ENCODE measurements at regions not wholly inside any gene's neighbourhood (a gene's known extent, or its start where the extent isn't known, plus 50 kb on each side); places are given as distances from the start of the nearest gene placed in this dataset.
"Not testable (repeated sequence)": the region's sequence is repeated elsewhere in the genome, so short reads cannot be mapped to it uniquely, and the experiment has no call there.

DNA sequence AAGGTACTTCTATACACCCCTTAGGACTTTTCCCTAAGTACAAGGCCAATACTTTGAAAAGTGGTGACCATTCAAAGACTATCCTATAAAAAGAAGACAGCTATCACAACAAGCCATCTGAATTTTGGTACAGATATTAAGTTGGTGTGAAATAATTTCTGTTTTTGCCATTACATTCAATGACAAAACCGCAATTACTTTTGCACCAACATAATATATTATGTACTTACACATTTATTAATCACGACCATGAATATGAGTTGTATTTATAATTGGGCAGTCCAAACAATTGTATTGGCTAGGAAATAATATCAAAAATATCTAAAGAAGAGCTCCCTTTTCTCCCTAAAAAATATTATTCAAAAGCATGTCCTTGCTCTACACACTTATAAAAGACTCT is 215.7 kb downstream of the TMA16 start:
- WGBS, 4 donors = 71 to 81% (median 75%) methylated on average over 2 of the region's 2 CpGs
- no peaks in the 10 kb centered on the region for H3K27me3 ChIP-seq
- H3K9me3 ChIP-seq = no peaks in the 10 kb centered on the region
- no peaks in the 10 kb centered on the region for H3K4me1 ChIP-seq
- no peak for DNase-seq
- ATAC-seq = no peak
- no peaks in the 10 kb centered on the region for H3K36me3 ChIP-seq
- H3K27ac ChIP-seq = no peak overlapping the region
- no peak for TF ChIP-seq POLR2A (IDR thresholded peaks at IDR 0.05)
- TF ChIP-seq, protein P1, sequence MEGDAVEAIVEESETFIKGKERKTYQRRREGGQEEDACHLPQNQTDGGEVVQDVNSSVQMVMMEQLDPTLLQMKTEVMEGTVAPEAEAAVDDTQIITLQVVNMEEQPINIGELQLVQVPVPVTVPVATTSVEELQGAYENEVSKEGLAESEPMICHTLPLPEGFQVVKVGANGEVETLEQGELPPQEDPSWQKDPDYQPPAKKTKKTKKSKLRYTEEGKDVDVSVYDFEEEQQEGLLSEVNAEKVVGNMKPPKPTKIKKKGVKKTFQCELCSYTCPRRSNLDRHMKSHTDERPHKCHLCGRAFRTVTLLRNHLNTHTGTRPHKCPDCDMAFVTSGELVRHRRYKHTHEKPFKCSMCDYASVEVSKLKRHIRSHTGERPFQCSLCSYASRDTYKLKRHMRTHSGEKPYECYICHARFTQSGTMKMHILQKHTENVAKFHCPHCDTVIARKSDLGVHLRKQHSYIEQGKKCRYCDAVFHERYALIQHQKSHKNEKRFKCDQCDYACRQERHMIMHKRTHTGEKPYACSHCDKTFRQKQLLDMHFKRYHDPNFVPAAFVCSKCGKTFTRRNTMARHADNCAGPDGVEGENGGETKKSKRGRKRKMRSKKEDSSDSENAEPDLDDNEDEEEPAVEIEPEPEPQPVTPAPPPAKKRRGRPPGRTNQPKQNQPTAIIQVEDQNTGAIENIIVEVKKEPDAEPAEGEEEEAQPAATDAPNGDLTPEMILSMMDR (IDR thresholded peaks at IDR 0.05) = no peak
- intact Hi-C loops (cut with DNase I) = no loop called here
- no peak overlapping the region for H3K4me3 ChIP-seq

DNA sequence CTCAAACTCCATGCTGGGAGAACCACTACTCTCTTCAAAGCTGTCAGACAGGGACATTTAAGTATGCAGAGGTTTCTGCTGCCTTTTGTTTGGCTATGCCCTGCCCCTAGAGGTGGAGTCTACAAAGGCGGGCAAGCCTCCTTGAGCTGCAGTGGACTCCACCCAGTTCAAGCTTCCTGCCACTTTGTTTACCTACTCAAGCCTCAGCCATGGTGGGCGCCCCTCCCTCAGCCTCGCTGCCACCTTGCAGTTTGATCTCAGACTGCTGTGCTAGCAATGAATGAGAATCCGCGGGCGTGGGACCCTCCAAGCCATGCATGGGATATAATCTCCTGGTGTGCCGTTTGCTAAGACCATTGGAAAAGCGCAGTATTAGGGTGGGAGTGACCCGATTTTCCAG is 230.0 kb downstream of the TMA16 start:
- H3K36me3 ChIP-seq; H3K4me3 ChIP-seq; DNase-seq; H3K4me1 ChIP-seq; H3K27me3 ChIP-seq; ATAC-seq; intact Hi-C loops (cut with DNase I); H3K27ac ChIP-seq: not testable (repeated sequence)
- peaks cover 0 to 14% (median 0%) of the 10 kb centered on the region in 12 donors for H3K9me3 ChIP-seq
- 92 to 97% (median 93%) methylated on average over 8 to 9 of the region's 9 CpGs for WGBS, 4 donors

DNA sequence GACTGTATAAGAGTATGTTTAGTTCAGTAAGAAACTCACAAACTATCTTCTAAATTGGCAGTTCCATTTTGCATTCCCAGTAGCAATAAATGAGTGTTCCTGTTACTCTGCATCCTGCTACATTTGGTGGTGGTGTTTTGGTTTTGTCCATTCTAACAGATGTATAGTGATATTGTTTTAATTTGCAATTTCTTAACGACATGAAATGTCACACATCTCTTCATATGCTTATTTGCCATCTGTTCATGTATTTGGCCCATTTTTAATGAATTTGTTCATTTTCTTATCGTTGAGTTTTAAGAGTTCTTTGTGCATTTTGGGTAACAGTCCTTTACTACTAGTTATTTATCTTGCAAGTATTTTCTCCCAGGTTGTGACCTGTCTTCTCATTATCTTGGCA is 232.2 kb downstream of the TMA16 start:
- H3K9me3 ChIP-seq = peaks cover 0 to 11% (median 0%) of the 10 kb centered on the region in 12 donors
- ATAC-seq = no peak
- no peaks in the 10 kb centered on the region for H3K36me3 ChIP-seq
- TF ChIP-seq, protein P1 (IDR thresholded peaks at IDR 0.05) = no peak
- no peak for TF ChIP-seq POLR2A (IDR thresholded peaks at IDR 0.05)
- H3K4me1 ChIP-seq = no peaks in the 10 kb centered on the region
- intact Hi-C loops (cut with DNase I) = no loop called here
- H3K4me3 ChIP-seq = no peak overlapping the region
- H3K27me3 ChIP-seq = no peaks in the 10 kb centered on the region
- H3K27ac ChIP-seq = no peak overlapping the region
- DNase-seq = no peak
- 49 to 59% (median 55%) methylated on average over 2 of the region's 2 CpGs for WGBS, 4 donors

DNA sequence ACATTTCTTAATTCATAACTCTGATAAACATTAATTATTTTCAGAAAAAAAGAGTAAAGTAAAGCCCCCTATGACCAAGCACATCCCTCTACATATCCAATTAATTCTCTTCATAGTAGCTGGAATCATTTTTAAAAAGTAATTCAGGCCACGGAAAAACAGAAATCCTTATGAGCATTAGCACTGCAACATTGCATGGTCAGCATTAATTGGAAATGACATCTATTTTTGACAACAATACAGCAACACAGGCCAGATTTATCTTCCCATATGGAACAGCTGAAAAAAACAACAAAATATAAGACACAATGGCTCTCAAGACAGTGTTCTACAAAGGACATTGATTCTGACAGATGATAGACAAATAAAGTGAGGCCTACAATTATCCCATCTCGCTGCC is 236.6 kb downstream of the TMA16 start:
- no peak overlapping the region for H3K4me3 ChIP-seq
- ATAC-seq (no peak), DNase-seq (no peak)
- 64 to 82% (median 79%) methylated on average over 2 of the region's 2 CpGs for WGBS, 4 donors
- H3K27me3 ChIP-seq = no peaks in the 10 kb centered on the region
- peaks cover 0 to 13% (median 0%) of the 10 kb centered on the region in 12 donors for H3K9me3 ChIP-seq
- intact Hi-C loops (cut with DNase I) = no loop called here
- TF ChIP-seq, protein P1 (IDR thresholded peaks at IDR 0.05) = no peak
- no peak for TF ChIP-seq POLR2A (IDR thresholded peaks at IDR 0.05)
- H3K27ac ChIP-seq = no peak overlapping the region
- no peaks in the 10 kb centered on the region for H3K36me3 ChIP-seq
- no peaks in the 10 kb centered on the region for H3K4me1 ChIP-seq

DNA sequence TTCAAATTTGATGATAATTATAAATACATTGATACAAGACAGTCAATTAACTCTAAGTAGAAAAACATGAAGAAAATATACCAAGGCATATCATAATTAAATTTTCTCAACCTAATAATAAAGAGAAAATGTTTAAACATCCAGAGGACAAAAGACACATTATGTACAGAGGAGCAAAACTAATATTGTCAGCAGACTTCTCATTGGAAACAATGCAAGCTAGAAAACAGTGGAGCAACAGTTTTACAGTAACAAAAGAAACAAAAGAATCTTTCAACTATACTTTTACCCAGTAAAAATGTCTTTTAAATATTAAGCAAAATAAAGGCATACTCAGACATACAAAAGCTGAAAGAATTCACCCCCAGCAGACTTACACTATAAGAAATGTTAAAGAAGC is 238.0 kb downstream of the TMA16 start:
- no peak overlapping the region for H3K4me3 ChIP-seq
- intact Hi-C loops (cut with DNase I) = no loop called here
- no peak for ATAC-seq
- H3K4me1 ChIP-seq = no peaks in the 10 kb centered on the region
- no peak overlapping the region for H3K27ac ChIP-seq
- DNase-seq = no peak
- H3K27me3 ChIP-seq = no peaks in the 10 kb centered on the region
- H3K36me3 ChIP-seq = no peaks in the 10 kb centered on the region
- H3K9me3 ChIP-seq = peaks cover 0 to 13% (median 0%) of the 10 kb centered on the region in 12 donors
- TF ChIP-seq, protein P1 (IDR thresholded peaks at IDR 0.05) = no peak
- TF ChIP-seq POLR2A (IDR thresholded peaks at IDR 0.05) = no peak

All from heart left ventricle (tissue), 16 donors.